NCI-H1105 treated with DMSO at 0.1 percent for 48 hours (cell line): ENCODE measurements at regions not wholly inside any gene's neighbourhood (a gene's known extent, or its start where the extent isn't known, plus 50 kb on each side); places are given as distances from the start of the nearest gene placed in this dataset.

ENCODE experiments used
- DNase-seq: peaks from one replicate; lab custom pipeline; 2025; lab: John Stamatoyannopoulos, UW

DNA sequence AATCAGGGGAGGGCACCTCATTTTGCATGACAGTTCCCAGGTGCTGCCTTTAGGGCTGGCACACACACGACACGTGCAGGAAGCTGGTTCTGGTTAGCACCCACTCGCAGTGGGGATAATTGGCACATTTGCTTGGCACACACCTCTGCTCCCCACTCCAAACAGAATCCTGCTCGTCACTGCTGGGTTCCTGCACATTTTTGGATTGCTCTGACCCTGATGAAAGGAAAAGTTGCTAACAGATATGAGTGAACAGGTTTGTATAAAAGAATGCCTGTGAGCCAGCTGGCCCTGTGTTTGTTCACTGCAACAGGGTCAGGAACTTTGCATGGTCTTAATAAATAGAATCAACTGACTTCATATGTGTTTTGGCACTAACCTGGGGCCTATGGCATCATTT, 1500.4 kb downstream of the EFNB2 start:
- DNase-seq = no peak

GRCh38 chr13:105033999-105034398, 1501.5 kb downstream of the EFNB2 start:
- DNase-seq = no peak

- DNase-seq = no peak
These were observed 1504.2 kb downstream of the EFNB2 start for GRCh38 chr13:105031306-105031705.

GRCh38 chr13:105030851-105031250, 1504.6 kb downstream of the EFNB2 start:
- no peak for DNase-seq

- no peak for DNase-seq
These were observed 1516.4 kb downstream of the EFNB2 start for GRCh38 chr13:105019073-105019472.

DNA sequence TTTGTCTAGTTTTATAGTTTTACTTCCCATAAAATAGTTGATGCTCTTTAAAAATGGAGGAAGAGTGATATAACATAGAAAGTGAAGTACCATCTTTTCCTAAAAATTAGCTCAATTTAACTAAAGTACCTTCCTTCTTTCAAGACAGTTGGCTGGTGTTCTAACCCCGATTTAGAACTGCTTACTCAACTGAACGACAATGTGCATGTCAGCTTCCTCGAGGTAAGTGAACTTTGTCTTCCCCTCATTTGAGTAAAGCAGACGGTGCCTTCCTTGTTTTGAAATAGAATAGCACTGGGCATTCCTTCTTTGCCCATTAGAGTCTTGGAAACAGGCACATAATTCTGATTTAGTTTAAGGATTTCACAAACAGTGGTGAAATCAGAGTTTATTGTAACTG, 1519.2 kb downstream of the EFNB2 start:
- DNase-seq = no peak

DNA sequence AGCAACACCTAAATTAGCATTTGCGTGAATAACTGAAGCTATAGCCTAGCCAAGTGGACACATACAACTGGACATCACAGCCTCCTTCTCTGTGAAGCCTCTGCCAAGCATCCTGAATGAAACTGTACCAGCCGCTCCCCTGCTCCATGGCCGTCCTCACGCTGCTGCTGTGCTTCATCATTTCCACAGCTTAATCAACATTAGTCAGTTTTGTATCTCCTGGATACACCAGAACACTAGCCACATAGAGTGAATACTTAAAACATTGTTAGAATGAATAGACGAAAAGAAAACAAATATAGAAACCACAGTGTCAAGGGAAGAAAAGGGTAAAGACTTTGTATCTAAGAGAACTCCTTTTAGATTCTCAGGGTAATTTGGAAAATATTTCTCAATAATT, 1526.9 kb downstream of the EFNB2 start:
- DNase-seq = no peak

- no peak for DNase-seq
These were observed 1528.2 kb downstream of the EFNB2 start for GRCh38 chr13:105007166-105007808.

DNA sequence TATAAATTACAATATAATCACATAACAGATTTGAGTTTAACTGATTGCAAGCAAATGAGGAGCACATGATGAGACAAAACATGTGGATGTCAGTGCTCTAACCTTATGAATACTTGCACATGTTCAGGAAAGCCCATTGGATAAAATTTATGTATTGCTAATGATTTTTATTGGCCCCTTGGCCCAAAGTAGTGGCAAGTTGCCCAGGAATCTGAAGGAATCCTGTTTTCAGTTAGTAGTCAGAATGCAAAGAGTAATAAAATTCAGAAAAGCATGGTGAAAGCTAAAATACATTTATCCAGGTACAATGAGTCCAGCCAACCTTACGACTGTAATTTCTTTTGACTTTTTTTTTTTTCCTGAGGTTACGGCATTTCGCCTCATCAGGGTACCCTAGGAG, 1539.4 kb downstream of the EFNB2 start:
- no peak for DNase-seq

DNA sequence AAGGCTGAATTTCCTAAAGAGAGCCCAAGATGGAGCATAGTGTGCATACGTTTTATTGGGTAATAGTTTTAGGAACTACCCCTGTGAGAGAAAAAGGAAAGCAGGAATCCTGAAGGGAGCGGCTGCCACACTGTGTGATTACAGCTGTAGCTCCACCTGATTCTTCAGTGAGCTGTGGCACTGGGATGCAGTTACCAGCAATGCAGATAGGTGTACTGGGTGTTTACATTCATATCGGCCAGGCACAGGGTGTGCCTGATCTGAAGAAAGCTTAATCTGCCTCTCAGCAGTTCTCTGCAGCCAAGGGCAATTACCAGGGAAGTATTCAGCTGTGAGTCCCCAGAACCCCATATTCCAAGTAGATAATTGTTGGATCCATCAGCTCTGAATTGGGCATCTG, 1541.8 kb downstream of the EFNB2 start:
- DNase-seq = no peak

GRCh38 chr13:104987621-104988020, 1547.8 kb downstream of the EFNB2 start:
- DNase-seq = no peak

- DNase-seq = peak; percentile 43
These were observed 1551.1 kb downstream of the EFNB2 start for GRCh38 chr13:104984296-104984818.

DNA sequence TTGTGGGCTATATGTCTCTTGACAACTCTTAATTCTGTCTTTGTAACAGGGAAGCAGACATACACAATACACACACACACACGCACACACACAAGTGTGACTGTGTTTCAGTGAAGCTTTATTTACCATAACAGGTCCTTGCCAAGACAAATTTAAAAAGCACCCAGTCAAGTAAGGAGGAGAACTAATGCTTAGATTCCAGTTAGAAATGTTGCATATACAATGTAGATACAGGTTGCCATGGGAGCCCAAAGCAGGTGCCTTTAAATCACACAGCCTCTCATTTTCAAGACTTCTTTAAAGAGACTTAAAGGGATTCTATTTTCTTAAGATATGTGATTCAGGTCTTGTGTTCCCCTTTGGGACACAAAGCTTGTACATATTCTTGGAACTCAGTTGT, 1551.9 kb downstream of the EFNB2 start:
- no peak for DNase-seq

DNA sequence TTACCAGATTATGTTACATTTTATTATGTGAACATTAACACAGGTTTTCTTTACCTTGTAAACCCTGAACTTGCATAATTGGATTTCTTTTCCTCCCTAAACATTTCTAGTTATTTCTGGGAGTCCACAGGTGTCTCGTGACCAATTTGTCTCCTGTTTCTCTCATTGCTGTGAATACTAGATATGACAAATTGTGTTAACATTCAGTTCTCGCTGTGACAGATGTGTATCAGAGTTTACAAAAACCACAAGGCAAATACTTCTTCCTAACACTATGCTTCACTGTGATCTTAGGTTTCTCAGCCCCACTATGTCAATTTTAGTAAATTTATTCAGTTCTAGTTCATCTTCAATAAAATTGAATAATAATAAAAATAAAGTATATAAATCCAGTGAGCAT, 1554.9 kb downstream of the EFNB2 start:
- DNase-seq = no peak

DNA sequence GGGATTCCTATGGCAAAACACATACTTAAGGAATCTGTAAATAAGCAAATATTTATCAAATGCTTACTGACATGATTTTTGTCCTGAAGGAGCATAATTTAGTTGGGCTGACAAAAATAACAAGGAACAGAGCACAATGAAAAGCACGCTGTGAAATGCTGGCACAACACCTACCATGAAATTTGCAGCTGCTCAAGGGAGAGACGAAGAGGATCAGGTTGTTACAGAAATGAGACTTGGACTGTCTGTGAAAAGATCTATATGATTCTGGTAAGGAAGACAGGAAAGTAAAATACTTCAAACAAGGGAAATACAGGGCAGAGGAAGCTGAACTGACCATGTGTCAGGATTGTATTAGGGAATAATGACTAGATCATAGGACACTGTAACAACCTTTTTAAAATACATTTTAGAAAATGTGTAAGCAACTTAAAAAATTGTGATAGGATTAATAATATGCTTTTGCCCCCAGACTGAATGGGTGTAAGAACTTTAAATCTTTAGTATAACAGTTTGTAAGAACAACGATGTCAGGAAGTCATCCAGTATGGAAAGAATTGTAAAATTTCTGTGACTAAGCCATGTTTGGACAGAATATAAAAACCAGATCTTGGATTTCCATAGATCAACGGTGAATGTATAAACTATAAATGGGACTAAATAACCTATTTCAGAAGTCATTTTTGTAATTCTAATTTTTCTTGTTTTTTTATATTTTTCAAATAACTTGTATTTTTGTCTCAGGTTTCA, 1556.0 kb downstream of the EFNB2 start:
- DNase-seq = no peak

- DNase-seq = no peak
These were observed 1558.5 kb downstream of the EFNB2 start for GRCh38 chr13:104976986-104977385.

GRCh38 chr13:104975272-104975671, 1560.2 kb downstream of the EFNB2 start:
- DNase-seq = no peak

DNA sequence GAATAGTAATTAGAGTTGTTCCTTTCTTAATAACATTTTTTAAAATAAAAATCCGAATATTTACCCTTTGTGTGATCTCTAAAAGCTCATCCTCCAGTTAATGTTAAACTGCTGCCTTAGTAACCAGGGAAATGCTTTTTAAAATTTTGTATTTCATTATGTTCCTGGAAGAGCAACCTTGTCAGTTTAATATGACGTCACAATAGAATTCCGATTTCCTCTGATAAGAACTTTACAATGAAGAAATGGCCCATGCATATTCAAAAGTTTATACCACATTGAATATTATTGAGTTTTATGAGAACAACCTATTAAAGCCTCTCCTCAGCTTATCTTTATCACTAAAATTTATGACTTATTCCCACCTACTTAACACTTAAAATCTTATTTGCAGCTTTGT, 1566.6 kb downstream of the EFNB2 start:
- DNase-seq = no peak

- DNase-seq = peak; percentile 44
These were observed 1567.4 kb downstream of the EFNB2 start for GRCh38 chr13:104967836-104968630.

DNA sequence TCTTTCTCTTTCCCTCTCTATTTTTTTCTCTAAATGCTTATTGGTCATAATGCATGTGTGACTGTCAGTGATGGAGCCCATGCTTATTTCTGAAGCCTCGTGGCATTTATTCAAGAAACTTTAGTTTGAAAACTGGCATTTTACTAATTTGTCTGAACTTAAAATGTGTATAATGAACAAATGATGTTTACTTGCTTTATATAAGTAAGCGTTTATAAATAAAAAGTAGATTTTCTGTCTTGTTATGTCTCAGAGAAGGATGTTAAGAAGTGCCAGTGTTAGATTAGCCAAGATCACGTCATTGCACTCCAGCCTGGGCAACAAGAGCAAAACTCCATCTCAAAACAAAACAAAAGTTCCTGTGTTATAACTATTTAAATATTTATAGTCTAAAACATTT, 1568.1 kb downstream of the EFNB2 start:
- no peak for DNase-seq

GRCh38 chr13:104962411-104962810, 1573.1 kb downstream of the EFNB2 start:
- DNase-seq = no peak

DNA sequence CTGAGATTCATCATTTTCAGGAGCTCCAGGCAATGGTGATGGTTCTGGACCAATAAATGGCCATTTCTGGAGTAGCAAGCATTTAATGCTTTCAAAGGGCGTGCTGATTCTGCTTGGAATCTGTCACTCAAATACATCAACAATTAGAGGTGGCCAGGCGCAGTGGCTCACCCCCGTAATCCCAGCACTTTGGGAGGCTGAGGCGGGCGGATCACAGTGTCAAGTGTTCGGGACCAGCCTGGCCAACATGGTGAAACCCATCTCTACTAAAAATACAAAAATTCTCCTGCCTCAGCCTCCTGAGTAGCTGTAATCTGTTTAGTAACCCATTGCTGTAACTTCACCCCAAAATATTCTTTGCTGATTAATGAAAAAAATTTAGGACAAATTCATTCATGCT, 1574.2 kb downstream of the EFNB2 start:
- no peak for DNase-seq

DNA sequence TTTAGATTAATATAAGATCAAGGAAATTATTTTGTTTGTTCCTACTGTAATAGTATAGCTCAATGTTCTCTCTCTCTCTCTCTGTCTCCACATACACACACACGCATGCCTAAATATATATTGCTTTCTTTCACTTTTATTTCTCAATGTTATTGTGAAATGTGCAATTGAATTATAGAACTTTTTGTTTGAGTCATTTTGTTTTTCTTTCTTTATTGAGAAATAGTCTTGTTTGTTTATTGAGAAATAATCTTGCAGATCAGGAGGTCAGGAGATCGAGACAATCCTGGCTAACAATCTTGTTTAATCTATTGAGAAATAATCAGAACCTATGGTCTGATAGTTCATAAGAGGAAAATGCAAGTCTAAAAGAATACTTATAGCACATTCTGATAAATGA, 1581.3 kb downstream of the EFNB2 start:
- no peak for DNase-seq
